Keratinocyte (primary cell): ENCODE measurements at regions not wholly inside any gene's neighbourhood (a gene's known extent, or its start where the extent isn't known, plus 50 kb on each side); places are given as distances from the start of the nearest gene placed in this dataset.

Experiments used
- DNase-seq: peaks from one replicate; pipeline ENCODE4 v3.0.0-alpha.2; 2011; ENCODE audit warnings: low read depth, missing footprints, low spot score
- FAIRE-seq: peaks from 2 replicates; lab custom pipeline; 2011; peaks lifted over from hg19 to GRCh38; lab: Jason Lieb, UNC
- H2AFZ ChIP-seq: 2 replicates; pipeline ENCODE4 v1.6.0; 2012; ENCODE audit warnings: low read length, control low read depth, inconsistent platforms; ENCODE audit not compliant: control insufficient read depth
- H3K27ac ChIP-seq: 2 replicates; pipeline ENCODE4 v1.5.1; 2011; ENCODE audit warnings: low read length; ENCODE audit not compliant: control insufficient read depth, insufficient read depth
- H3K27me3 ChIP-seq: 3 replicates; pipeline ENCODE4 v1.6.0; 2011; ENCODE audit warnings: low read length; ENCODE audit not compliant: control insufficient read depth, insufficient read depth; ENCODE audit errors: extremely low read depth
- H3K36me3 ChIP-seq, 2 experiments: 2 replicates in 1 of 2; 3 replicates in 1 of 2; pipeline ENCODE4 v1.5.1; 2011; ENCODE audit warnings: low read length in 2 of 2, mild to moderate bottlenecking in 1 of 2; ENCODE audit not compliant: control insufficient read depth in 2 of 2, insufficient read depth in 2 of 2; ENCODE audit errors: extremely low read depth in 1 of 2
- H3K4me1 ChIP-seq: 3 replicates; pipeline ENCODE4 v1.5.1; 2011; ENCODE audit warnings: low read length; ENCODE audit not compliant: control insufficient read depth, insufficient read depth; ENCODE audit errors: extremely low read depth
- H3K4me2 ChIP-seq: 3 replicates; pipeline ENCODE4 v1.6.0; 2011; ENCODE audit warnings: low read depth, low read length; ENCODE audit not compliant: control insufficient read depth, insufficient read depth; ENCODE audit errors: extremely low read depth
- H3K4me3 ChIP-seq, 3 experiments: fragments of 200-600 bp in 1 of 3; sonication (generic) in 1 of 3; 2 replicates in 2 of 3; 3 replicates in 1 of 3; pipeline ENCODE4 v1.5.1; 2011 to 2016; ENCODE audit warnings: low read length in 3 of 3, mild to moderate bottlenecking in 3 of 3, control low read depth in 2 of 3, inconsistent platforms in 1 of 3, low read depth in 1 of 3, mixed read lengths in 1 of 3, mixed run types in 1 of 3, moderate library complexity in 1 of 3; ENCODE audit not compliant: control insufficient read depth in 2 of 3, insufficient read depth in 2 of 3; ENCODE audit errors: extremely low read depth in 1 of 3
- H3K79me2 ChIP-seq: 2 replicates; pipeline ENCODE4 v1.6.0; 2012; ENCODE audit warnings: low read length; ENCODE audit not compliant: control insufficient read depth, insufficient read depth
- H3K9ac ChIP-seq: 3 replicates; pipeline ENCODE4 v1.6.0; 2011; ENCODE audit warnings: low read length; ENCODE audit not compliant: control insufficient read depth, insufficient read depth; ENCODE audit errors: extremely low read depth
- H3K9me1 ChIP-seq: 3 replicates; pipeline ENCODE4 v1.6.0; 2011; ENCODE audit warnings: low read length; ENCODE audit not compliant: control insufficient read depth, insufficient read depth; ENCODE audit errors: extremely low read depth
- H3K9me3 ChIP-seq: 2 replicates; pipeline ENCODE4 v1.5.1; 2012; ENCODE audit warnings: low read depth, low read length; ENCODE audit not compliant: control insufficient read depth
- H4K20me1 ChIP-seq: 3 replicates; pipeline ENCODE4 v1.6.0; 2011; ENCODE audit warnings: low read length; ENCODE audit not compliant: control insufficient read depth, insufficient read depth; ENCODE audit errors: extremely low read depth
- EZH2 ChIP-seq: IDR thresholded peaks from one replicate; pipeline ENCODE4 v1.6.1; 2012; ENCODE audit warnings: inconsistent platforms, mild to moderate bottlenecking, low read length, moderate library complexity
- dilution Hi-C: fragments of 300-500 bp; cut with MboI; formaldehyde crosslinking; loops from one replicate; pipeline ENCODE4 v1.7.0; 2020; ENCODE audit warnings: low sequenced_read_pairs; ENCODE audit not compliant: extremely low pct_ligation_motif_present
- TF ChIP-seq, protein P1 (sequence below), 3 experiments: IDR thresholded peaks in 1 of 3; conservative IDR thresholded peaks in 1 of 3; optimal IDR thresholded peaks in 1 of 3; 2 replicates in 2 of 3; 3 replicates in 1 of 3; pipeline versions ENCODE3 to v1.5.1; 2011; ENCODE audit warnings: low read length in 3 of 3, mild to moderate bottlenecking in 3 of 3, moderate library complexity in 2 of 3, control low read depth in 1 of 3, inconsistent platforms in 1 of 3; ENCODE audit not compliant: insufficient read depth in 2 of 3; ENCODE audit errors: extremely low read depth in 1 of 3

GRCh38 chr4:10879411-10880110 is 195.0 kb upstream of the CLNK start:
- no peak for TF ChIP-seq EZH2
- TF ChIP-seq, protein P1, sequence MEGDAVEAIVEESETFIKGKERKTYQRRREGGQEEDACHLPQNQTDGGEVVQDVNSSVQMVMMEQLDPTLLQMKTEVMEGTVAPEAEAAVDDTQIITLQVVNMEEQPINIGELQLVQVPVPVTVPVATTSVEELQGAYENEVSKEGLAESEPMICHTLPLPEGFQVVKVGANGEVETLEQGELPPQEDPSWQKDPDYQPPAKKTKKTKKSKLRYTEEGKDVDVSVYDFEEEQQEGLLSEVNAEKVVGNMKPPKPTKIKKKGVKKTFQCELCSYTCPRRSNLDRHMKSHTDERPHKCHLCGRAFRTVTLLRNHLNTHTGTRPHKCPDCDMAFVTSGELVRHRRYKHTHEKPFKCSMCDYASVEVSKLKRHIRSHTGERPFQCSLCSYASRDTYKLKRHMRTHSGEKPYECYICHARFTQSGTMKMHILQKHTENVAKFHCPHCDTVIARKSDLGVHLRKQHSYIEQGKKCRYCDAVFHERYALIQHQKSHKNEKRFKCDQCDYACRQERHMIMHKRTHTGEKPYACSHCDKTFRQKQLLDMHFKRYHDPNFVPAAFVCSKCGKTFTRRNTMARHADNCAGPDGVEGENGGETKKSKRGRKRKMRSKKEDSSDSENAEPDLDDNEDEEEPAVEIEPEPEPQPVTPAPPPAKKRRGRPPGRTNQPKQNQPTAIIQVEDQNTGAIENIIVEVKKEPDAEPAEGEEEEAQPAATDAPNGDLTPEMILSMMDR (optimal IDR thresholded peaks at IDR 0.05 in 1 of 3, IDR thresholded peaks at IDR 0.05 in 1 of 3, conservative IDR thresholded peaks at IDR 0.05 in 1 of 3; ENCODE audit: extremely low read depth in 1 of 3, insufficient read depth in 2 of 3, low read length in 3 of 3): no peak
- Histone ChIP-seq H3K9me1 (no peaks in the 10 kb centered on the region), H3K4me1 (no peaks in the 10 kb centered on the region), H3K4me2 (no peak overlapping the region), H3K79me2 (no peaks in the 10 kb centered on the region), H3K27me3 (no peaks in the 10 kb centered on the region), H3K9ac (no peak overlapping the region), H3K27ac (no peak overlapping the region), H2AFZ (no peak overlapping the region), H3K4me3 (no peak overlapping the region), H3K9me3 (no peaks in the 10 kb centered on the region), H3K36me3 (no peaks in the 10 kb centered on the region), H4K20me1 (no peaks in the 10 kb centered on the region)
- no peak for FAIRE-seq
- dilution Hi-C loops: no loop called here
- DNase-seq: no peak

DNA sequence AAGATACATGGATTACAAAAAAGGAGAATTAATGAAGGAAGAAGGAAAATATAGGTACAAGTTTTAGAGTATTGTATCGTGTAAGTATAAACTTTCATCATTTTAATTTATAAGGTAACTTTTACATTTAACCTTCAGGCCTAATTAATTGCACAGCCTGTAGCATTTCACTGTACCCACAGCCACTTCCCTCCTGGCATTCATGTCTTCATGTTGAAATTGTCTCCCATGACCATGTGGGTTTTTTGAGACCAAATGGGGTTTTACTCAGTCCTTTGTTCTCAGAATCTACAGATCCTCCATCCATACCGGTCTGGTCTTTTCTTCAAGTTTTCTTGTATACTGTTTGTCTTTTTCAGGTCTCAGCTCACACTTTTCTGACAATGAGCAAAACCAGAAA is 194.3 kb upstream of the CLNK start:
- H3K79me2 ChIP-seq: no peaks in the 10 kb centered on the region
- H3K9me1 ChIP-seq: no peaks in the 10 kb centered on the region
- dilution Hi-C loops: no loop called here
- no peaks in the 10 kb centered on the region for H3K4me1 ChIP-seq
- TF ChIP-seq, protein P1 (optimal IDR thresholded peaks at IDR 0.05 in 1 of 3, IDR thresholded peaks at IDR 0.05 in 1 of 3, conservative IDR thresholded peaks at IDR 0.05 in 1 of 3; ENCODE audit: extremely low read depth in 1 of 3, insufficient read depth in 2 of 3, low read length in 3 of 3): no peak
- no peak for TF ChIP-seq EZH2
- no peaks in the 10 kb centered on the region for H3K27me3 ChIP-seq
- DNase-seq (no peak), FAIRE-seq (no peak)
- H3K36me3 ChIP-seq: no peaks in the 10 kb centered on the region
- H3K27ac ChIP-seq: no peak overlapping the region
- no peaks in the 10 kb centered on the region for H3K9me3 ChIP-seq
- H2AFZ ChIP-seq: no peak overlapping the region
- no peak overlapping the region for H3K9ac ChIP-seq
- H3K4me3 ChIP-seq: no peak overlapping the region
- no peak overlapping the region for H3K4me2 ChIP-seq
- no peaks in the 10 kb centered on the region for H4K20me1 ChIP-seq
